HG03060 (cell line): ENCODE measurements at regions not wholly inside any gene's neighbourhood (a gene's known extent, or its start where the extent isn't known, plus 50 kb on each side); places are given as distances from the start of the nearest gene placed in this dataset.

Experiments
- ATAC-seq: cut with Tn5 transposase; IDR thresholded peaks from one replicate; pipeline ENCODE4 v1.9.1; 2021; ENCODE audit warnings: low read depth, moderate number of reproducible peaks; ENCODE audit not compliant: unreplicated experiment

DNA sequence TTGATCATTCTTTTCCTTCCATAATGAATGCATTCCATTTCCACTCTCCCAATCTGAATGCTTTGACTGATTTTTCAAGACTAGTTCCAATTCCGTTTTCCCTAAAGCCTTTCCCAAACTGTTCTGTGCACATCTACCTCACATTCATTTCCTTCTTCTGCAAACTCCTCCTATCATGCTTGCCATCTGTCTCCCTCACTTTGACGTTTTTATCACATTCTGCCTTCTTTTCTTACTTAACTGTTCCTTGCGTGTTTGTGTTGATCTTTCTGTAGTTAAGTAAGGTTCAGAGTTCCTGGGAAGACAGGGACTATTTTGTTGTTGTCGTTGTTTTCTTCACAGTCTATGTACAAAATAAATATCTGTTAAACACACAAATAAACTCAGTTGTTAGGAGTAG lies 179.0 kb downstream of the NXPE2 start:
- ATAC-seq, result no peak

DNA sequence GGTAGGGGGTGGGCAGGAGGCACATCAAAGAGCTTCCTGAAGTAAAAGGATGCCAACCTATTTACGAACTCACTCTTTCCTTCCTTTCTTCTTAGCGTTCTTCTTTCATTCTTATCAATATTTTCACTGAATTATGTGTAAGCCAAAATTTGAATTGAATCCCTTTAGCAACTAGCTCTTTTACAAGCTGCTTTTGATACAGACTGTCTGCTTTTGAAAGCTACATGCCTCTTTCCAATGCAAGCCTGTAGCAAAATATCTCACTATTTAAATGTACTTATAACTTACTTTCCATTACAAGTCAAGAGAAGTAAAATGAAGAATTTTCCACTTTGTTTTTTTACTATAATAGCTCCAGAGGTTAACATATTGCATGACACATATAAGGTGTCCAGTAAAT lies 186.6 kb downstream of the NXPE2 start:
- ATAC-seq, result no peak

DNA sequence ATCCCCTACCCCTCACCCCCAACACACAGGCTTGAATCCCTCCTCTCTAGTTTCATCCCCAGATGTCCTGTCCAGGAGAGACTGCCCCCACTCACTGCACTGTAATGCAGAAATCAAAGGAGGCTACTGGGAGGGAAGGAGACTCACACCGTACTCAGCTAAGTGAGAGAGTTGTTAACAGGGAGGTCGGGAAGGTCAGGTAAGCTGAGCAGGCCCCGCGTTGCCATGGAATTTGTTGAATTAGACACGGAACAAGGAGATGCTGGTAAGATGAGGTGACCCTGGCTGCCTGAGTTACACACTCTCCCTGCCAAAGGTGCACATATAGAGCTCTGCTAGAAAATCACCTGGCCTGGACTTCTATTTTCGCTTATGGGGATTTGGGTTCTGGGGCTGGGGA lies 197.9 kb downstream of the NXPE2 start:
- no peak for ATAC-seq

DNA sequence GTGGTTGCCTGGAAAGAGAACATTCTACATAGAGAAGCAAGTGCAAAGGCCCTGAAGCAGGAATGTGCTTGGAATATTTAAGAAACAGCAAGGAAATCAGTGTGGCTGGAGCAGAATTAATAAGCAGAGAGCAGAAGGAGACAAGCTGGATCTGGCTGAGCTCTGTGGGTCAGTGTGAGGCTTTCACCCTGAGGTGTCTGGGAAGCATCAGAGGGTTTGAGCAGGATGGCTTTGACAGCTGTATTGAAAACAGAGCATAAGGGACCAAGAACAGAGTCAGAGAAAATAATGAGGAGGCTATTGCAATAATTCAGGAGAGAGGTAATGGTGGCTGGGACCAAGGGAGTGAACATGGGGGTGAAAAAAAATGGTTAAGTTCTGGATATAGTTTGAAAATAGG lies 199.6 kb downstream of the NXPE2 start:
- no peak for ATAC-seq

DNA sequence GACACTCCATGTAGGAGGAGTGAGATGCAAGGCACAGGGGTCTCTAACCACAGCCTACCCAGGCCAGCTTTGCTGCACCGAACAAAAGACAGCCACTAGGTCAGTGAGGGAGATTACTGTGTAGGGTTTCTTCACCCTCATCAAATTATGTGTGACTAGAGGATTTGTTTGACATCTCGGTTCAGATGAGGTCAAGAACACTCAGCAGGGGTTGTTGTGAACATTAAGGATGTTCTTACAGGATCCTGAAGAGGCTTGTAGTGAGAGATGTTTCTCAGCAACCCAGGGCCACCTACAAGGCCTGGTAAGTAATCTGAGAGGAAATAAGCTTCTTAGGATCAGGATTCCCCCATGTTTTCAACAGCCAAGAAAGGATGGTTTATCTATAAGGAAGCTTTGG lies 202.1 kb downstream of the NXPE2 start:
- ATAC-seq, result no peak

DNA sequence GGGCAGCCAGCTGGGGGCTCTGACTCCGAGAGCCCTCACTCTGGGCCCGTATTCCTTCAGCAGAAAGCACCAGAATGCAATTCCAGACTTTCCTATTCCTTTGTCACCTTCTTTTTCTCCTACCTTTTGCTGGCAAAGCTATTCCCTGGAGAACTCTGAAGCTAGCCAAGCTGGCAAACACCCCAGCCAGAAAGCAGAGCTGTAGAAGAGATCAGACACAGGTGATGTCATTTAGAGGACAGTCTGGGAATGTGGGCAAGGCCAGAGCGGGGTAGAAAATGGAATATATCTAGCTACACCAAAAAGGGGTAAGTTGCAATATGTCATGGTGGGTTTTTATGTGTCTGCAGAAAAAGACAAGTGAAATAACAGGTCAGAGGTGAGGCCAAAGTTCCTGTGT lies 205.1 kb downstream of the NXPE2 start:
- ATAC-seq, result no peak

DNA sequence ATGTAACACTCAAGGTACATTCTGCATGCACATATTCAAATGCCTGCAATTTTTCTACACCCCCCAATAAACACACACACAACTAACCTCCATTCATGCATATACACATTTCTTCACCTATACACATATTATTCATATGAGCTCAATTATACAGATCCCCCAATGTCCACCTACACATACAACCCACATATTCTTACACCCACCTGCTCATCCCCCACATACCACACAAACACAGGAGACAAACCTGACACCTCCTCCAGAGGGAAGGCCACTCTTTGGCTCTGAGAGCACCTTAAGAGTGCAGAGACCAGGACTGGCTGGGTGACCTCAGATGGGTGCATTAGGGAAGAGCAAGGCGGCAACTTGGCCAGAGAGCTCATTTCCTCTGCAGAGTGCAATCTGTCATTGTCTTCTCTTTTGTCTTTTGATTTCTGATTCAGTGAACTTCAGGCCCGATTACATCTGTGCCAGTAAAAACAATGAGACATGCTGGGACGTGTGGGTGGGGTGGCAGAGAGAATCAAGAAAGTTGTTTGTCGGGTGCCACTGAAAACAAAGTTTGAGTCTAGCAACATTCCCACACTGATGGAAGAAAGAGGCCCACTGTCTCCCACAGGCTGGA lies 208.4 kb downstream of the NXPE2 start:
- no peak for ATAC-seq

DNA sequence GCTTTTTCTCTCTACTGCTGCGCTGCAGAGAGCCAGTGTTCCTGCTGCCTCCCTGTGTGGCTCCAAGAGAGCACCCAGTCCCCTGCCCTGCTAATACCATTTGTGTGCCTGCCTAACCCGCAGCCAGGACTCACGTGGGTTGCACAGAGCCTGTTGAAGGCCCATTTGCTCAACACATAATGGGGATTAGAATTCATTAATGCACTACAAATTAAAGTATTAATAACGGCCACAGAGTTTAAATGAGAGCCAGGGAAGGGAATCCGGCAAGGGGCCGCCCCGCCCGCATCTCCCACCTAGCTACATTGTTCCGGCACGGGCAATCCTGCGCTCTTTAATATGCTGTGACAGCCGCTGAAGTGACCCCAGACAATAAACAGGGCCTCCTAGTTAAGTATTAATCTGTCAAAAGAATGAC lies 211.3 kb downstream of the NXPE2 start:
- no peak for ATAC-seq

DNA sequence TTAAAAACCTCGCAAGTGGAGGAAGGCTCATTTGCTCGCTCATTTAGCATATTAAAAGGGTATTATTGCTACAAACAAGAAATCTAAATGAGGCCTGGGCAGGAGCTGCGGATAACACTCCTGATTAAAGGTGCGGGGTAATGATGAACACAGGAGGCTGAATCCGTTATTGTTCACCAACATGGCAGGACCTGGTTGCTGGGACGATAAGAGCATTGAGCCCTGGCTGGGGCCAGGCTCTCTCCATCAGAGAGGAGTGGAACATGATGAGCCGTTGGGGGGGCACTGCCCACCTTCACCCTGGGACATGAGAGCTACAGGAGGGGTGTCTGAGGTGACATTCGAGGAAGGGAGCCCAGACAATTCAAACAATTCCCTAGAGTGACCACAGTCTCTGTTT lies 211.7 kb downstream of the NXPE2 start:
- ATAC-seq, result no peak

DNA sequence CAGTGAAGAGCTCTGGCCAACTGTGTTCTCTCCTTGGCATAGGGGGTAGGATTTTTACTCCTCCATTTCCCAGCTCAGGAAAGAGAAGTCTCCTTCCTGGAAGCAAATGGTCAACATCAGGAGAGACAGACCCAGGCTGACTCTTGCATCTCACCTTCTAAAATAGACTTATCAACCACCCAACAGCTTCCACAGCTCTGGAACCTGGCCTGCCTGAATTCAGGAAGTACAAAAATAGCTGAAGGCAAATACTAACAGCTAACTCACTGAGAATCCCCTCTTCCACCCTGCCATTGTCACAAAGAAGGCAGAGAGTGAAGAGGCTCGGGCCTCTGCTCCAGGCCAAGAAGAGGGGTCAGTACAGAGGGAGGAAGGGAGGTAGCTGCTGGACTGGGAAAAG lies 213.6 kb downstream of the NXPE2 start:
- no peak for ATAC-seq

DNA sequence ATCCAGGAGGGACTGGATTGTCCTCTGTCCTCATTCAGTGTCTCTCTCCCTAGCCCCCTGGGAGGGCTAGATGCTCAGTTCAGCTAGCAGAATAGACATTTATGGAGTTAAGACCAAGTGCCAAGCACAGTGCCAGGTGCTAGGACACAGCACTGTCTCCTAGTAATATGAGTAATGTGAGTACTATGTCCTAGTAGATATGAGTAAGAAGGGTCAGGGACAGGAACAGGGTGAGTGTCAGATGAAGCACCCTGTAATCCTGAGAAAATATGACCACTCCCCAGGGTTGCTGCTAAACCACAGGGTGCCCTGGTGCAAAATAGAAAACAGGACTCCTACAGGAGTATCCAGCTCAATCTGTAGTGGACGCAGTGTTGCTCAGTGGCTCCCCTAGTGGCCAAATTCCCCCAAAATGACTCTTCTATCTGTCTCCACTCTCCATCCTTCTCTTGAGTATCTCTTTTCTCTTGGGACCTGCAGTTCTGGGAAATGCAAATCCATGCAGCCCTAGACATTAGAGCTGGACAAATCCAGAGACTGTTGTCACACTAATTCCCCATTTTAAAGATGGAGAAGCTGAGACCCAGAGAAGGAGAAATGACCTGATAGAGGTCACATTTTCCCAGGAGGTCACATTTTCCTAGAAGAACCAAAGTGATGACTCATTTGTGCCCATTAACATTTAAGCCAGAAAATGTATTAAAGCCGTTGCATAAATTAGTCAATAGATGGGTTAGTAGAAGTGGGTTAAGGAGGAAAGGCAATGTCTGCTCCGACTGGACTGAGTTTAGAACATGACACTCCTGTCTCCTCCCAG lies 214.3 kb downstream of the NXPE2 start:
- no peak for ATAC-seq

DNA sequence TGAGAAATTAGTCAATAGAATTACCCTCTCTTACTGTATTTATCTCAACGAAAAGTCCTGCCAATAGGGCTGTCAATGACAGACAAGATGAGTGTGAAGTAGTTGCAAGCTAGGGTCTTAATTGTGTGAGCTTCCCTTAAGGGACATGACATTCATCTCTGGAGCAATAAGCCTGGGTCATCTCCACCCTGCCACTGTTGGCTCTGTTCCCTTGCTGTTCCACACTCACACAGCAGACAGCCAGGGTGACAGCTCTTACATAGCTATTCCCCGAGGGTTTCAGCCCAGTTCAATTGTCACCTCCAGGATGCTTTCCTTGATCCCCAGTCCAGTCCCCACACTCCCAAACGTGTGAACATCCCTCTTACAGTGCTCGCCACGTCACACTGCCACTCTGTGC lies 215.0 kb downstream of the NXPE2 start:
- no peak for ATAC-seq

DNA sequence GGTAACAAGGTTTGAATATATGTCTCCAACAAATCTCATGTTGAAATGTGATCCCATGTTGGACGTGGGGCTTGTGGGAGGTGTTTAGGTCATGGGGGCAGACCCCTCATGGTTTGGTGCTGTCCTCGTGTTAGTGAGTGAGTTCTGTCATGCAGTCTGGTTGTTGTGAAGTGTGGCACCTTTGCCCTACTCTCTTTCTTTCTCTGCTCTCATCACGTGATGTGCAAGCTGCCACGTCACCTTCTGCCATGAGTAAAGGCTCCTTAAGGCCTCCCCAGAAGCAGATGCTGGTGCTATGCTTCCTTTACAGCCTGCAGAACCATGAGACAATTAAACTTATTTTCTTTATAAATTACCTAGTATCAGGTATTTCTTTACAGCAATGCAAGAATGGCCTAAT lies 218.3 kb downstream of the NXPE2 start:
- no peak for ATAC-seq

DNA sequence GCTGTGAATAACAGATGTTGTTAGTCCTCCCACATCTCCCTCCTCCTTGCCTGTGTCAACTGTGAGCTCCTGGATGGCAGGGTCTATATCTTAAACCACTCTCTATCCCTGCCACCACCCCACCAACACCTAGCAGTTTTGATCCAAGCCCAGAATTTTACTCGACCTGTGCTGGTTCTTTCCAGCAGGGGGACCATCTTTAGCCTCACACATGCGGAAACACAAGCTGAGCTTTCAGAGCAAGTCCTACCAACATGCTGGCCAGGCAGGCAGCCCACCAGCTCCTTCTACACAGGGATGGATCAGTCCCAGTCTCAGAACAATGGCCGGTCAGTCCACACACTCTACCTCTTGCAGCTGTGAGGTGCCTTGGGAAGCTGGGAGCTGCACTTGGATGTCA lies 231.5 kb downstream of the NXPE2 start:
- ATAC-seq, result no peak

DNA sequence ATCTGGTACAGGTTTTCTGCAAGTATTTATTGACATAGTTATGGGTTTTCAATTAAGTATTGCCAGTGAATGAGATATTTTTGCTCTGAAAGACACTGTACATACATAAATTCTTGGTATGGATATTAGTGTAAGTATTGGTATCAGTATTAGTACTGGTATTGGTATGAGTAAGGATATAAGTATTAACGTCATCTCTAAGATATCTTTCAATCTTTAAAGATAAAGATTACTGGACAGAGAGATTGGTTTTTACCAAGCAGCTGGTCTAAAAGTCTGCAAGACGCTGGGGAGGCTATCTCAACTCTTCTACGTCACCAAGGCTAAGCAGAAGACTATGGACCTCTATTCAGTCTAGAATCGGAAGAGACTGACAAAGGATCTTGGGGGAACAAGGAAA lies 234.5 kb downstream of the NXPE2 start:
- no peak for ATAC-seq

DNA sequence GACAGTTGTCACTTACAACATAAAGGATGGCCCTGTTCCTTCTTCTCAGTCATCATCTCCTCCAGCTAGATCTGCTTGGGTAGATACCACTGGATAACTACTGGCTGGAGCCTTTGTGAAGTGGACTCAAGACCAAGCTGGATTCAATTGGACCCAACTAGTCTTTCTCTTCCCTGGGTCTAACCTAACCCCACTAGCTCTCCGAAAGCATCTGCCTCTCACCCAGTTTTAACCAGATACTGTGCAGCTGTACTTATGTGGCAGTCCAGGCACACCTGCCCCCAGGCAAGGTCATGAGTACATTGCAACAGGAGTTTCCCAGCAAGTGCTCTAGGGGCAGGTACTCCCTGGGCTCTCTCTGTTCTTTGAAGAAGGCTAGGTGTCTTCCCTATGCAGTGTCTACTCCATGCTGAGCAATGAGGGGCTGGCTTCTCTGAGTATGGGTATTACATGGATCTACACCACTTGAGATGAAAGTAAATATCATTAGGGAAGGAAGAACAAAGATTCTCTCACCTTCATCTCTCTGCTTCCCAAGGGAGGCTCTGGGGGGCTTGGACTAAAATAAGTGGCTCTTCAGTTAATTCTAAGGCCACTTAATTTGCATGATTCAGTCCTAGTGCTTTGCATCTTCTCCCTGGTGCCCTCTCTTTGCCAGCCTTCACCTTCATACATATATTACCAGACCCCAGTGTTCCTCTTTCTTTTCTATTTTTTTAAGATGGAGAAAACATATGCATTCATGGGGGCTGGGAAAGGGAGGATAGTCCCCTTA lies 236.1 kb downstream of the NXPE2 start:
- no peak for ATAC-seq

DNA sequence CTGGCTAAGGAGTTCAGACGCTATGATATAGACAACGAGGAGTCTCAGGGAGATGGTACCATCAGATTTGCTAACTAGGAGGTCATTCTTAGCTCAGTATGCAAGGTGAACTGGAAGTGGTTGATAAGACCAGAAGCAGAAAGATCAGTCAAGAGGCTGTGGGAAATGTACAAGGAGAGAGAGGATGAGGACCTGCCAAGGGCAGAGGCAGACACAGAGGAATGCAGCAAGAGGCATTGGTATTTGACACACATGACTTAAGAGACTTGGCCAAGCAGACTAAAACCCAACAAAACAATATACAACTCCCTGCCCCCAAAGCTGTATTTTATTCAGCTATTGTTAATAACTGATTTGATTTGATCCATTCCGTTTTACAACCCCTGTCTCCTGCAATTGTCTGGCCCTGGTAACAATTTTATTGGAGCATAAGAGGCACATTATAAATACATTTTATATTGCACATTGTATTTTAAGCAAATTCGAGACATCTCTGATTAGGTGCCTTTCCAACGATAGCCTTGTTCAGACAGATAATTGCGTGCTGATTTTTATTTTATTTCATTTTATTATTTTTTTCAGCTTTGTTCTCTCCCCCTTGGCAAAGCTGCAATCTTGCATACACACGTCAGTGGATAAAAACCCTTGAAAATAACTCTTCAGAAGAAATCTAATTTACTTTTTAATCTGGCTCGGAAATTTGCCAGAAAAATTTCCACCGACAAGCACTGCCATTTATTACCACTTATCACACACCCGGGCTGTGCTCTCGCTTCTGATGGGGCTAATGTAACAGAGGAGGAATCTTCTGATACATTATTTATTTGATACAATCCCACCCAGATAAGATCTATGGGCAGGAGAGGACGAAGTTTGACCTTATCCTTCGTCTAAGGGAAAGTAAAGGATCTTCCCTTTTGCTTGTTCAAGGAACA lies 237.8 kb downstream of the NXPE2 start:
- no peak for ATAC-seq

DNA sequence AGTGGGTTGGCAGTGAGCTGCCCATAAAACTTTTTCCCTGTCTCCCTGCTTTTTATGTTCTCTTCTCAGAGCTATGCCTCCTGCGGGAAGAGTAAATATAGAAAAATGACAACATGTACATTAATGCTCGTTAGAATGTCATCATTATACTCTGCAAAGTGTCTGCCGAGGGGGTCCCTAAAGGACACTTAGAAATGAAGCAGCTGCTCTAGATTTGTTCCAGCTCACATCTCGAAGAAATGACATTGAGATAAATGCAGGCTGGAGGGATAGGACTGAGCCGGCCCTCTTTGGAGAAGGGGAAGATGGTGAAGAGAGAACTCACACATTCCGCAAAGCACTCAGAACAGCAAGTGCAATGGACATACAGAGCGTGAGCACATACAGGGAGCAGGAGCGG lies 240.0 kb downstream of the NXPE2 start:
- no peak for ATAC-seq

DNA sequence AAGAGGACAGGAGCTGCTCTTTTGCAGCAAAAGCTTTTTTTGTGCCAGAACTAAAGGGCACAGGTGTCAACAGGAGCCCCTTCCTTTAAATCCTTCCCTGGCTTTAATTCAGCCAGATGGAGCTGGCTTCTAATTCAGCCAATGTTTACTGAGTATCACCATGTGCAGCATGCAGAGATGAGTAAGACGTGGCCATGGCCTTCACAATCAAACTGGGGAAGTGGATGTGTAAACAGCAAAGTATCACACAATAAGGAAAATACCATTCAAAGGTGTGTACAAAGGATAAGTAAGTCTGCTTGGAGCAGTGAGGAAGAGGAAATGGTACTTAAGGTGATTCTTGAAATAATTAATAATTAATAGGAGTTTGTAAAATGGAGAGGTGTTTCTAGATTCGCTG lies 243.4 kb downstream of the NXPE2 start:
- ATAC-seq, result no peak

DNA sequence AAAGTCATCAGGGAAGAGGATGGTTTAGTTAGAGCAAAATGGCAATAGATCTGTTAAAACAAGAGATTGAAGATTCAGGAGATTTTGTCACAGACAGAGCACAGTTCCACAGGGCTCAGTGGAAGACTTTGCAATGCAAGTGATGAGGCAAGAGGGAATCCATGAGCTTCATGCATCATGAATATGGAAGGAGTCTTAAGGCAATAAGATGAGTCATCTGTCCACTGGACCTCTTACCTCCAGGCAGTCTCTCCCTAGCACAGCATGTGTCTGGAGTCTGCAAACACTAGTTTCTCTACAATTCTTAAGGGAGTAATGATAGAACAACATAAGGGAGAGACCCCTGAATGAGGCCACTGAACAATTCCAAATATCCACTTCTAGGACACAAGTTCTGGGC lies 245.7 kb downstream of the NXPE2 start:
- no peak for ATAC-seq

DNA sequence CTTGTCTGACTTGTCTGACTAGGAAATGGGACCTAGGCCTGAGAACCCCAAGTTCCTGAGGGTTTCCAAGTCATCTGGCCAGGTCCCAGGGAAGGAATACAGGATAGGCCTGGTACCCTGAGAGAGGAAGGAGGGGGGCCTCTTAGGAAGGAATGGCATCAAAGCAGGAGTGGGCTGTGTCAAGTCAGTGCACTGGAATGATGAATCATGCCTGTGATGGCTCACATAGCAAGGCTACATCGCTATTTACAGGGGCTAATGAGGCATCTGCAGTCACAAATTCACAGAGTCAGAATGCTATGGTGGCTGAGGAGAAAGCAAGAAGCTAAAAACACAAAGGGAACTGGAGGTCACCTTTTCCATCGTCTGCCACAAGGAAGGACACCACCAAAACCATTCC lies 247.3 kb downstream of the NXPE2 start:
- ATAC-seq, result no peak
